H9 (cell line): ENCODE measurements at regions not wholly inside any gene's neighbourhood (a gene's known extent, or its start where the extent isn't known, plus 50 kb on each side); places are given as distances from the start of the nearest gene placed in this dataset.

Experiments
- DNase-seq: peaks from one replicate; pipeline ENCODE4 v3.0.0-alpha.2; 2017
- H2AFZ ChIP-seq: one replicate; pipeline ENCODE4 v1.6.1; 2013; ENCODE audit warnings: mild to moderate bottlenecking, low read length, control low read depth, moderate library complexity
- H2AK5ac ChIP-seq: 2 replicates; pipeline ENCODE4 v1.6.1; 2013; ENCODE audit warnings: low read length, control low read depth, mixed read lengths; ENCODE audit not compliant: insufficient read length
- H2BK120ac ChIP-seq: one replicate; pipeline ENCODE4 v1.6.1; 2013; ENCODE audit warnings: low read depth, mild to moderate bottlenecking, low read length, control low read depth, inconsistent platforms; ENCODE audit not compliant: poor library complexity, severe bottlenecking
- H2BK12ac ChIP-seq: 2 replicates; pipeline ENCODE4 v1.6.1; 2013; ENCODE audit warnings: low read length, control low read depth, mixed read lengths, low read depth; ENCODE audit not compliant: insufficient read length
- H2BK15ac ChIP-seq: 2 replicates; pipeline ENCODE4 v1.6.1; 2013; ENCODE audit warnings: low read depth, low read length, control low read depth
- H2BK20ac ChIP-seq: one replicate; pipeline ENCODE4 v1.6.1; 2013; ENCODE audit warnings: low read depth, mild to moderate bottlenecking, low read length, control low read depth, inconsistent platforms; ENCODE audit not compliant: poor library complexity, severe bottlenecking
- H2BK5ac ChIP-seq: 2 replicates; pipeline ENCODE4 v1.6.1; 2013; ENCODE audit warnings: low read length, control low read depth, mixed read lengths; ENCODE audit not compliant: insufficient read length
- H3K14ac ChIP-seq: 2 replicates; pipeline ENCODE4 v1.6.1; 2013; ENCODE audit warnings: low read length, control low read depth; ENCODE audit not compliant: insufficient read depth
- H3K18ac ChIP-seq: 2 replicates; pipeline ENCODE4 v1.6.1; 2013; ENCODE audit warnings: low read depth, mild to moderate bottlenecking, mixed read lengths, low read length, control low read depth; ENCODE audit not compliant: insufficient read length
- H3K23ac ChIP-seq: 2 replicates; pipeline ENCODE4 v1.6.1; 2013; ENCODE audit warnings: low read length, control low read depth, mixed read lengths, low read depth; ENCODE audit not compliant: insufficient read length
- H3K23me2 ChIP-seq: 2 replicates; pipeline ENCODE4 v1.6.1; 2013; ENCODE audit warnings: low read depth, mild to moderate bottlenecking, mixed read lengths, low read length, control low read depth; ENCODE audit not compliant: insufficient read length, poor library complexity, severe bottlenecking
- H3K27ac ChIP-seq: 2 replicates; pipeline ENCODE4 v1.5.1; 2013; ENCODE audit warnings: low read length, control low read depth, mixed read lengths, low read depth; ENCODE audit not compliant: insufficient read length
- H3K27me3 ChIP-seq: 2 replicates; pipeline ENCODE4 v1.6.1; 2013; ENCODE audit warnings: low read length, control low read depth, inconsistent platforms; ENCODE audit not compliant: insufficient read depth
- H3K4ac ChIP-seq: 2 replicates; pipeline ENCODE4 v1.6.1; 2013; ENCODE audit warnings: low read depth, mild to moderate bottlenecking, control low read depth, inconsistent platforms, low read length, moderate library complexity
- H3K4me1 ChIP-seq: 2 replicates; pipeline ENCODE4 v1.6.1; 2013; ENCODE audit warnings: low read length, control low read depth, inconsistent platforms; ENCODE audit not compliant: insufficient read depth
- H3K4me2 ChIP-seq: 2 replicates; pipeline ENCODE4 v1.6.1; 2013; ENCODE audit warnings: low read length, control low read depth, mixed read lengths; ENCODE audit not compliant: insufficient read length, insufficient read depth
- H3K56ac ChIP-seq: 2 replicates; pipeline ENCODE4 v1.6.1; 2013; ENCODE audit warnings: low read depth, mild to moderate bottlenecking, mixed read lengths, low read length, control low read depth; ENCODE audit not compliant: insufficient read length
- H3K79me1 ChIP-seq: 2 replicates; pipeline ENCODE4 v1.6.1; 2013; ENCODE audit warnings: low read depth, mild to moderate bottlenecking, moderate library complexity, low read length, control low read depth, inconsistent platforms; ENCODE audit not compliant: insufficient read depth, poor library complexity, severe bottlenecking
- H3K79me2 ChIP-seq: 2 replicates; pipeline ENCODE4 v1.6.1; 2013; ENCODE audit warnings: low read length, control low read depth, inconsistent platforms; ENCODE audit not compliant: insufficient read depth
- H3K9ac ChIP-seq: 2 replicates; pipeline ENCODE4 v1.6.1; 2013; ENCODE audit warnings: low read length, control low read depth, mixed read lengths; ENCODE audit not compliant: insufficient read length; ENCODE audit errors: extremely low read depth
- H3K9me3 ChIP-seq: one replicate; pipeline ENCODE4 v1.6.1; 2013; ENCODE audit warnings: low read depth, low read length, inconsistent platforms; ENCODE audit not compliant: control insufficient read depth
- H3T11ph ChIP-seq: one replicate; pipeline ENCODE4 v1.6.1; 2013; ENCODE audit warnings: mild to moderate bottlenecking, low read length, control low read depth, inconsistent platforms
- H4K20me1 ChIP-seq: one replicate; pipeline ENCODE4 v1.6.1; 2013; ENCODE audit not compliant: control insufficient read depth, insufficient read length, insufficient read depth
- H4K5ac ChIP-seq: 2 replicates; pipeline ENCODE4 v1.6.1; 2013; ENCODE audit warnings: low read depth, mild to moderate bottlenecking, mixed read lengths, low read length, control low read depth; ENCODE audit not compliant: insufficient read length
- H4K8ac ChIP-seq: replicated peaks from 2 replicates; pipeline ENCODE4 v1.6.1; 2013; ENCODE audit warnings: low read length, control low read depth, mixed read lengths, low read depth; ENCODE audit not compliant: insufficient read length
- H4K91ac ChIP-seq: 2 replicates; pipeline ENCODE4 v1.6.1; 2013; ENCODE audit warnings: low read depth, mild to moderate bottlenecking, moderate library complexity, mixed read lengths, low read length, control low read depth; ENCODE audit not compliant: insufficient read length
- H3K27ac Mint-ChIP-seq, 3 experiments: 2 replicates in 2 of 3; 3 replicates in 1 of 3; pipeline ENCODE4 v1.8.0; 2020 to 2021; ENCODE audit warnings: mixed read lengths in 3 of 3, mild to moderate bottlenecking in 1 of 3, moderate library complexity in 1 of 3
- H3K27me3 Mint-ChIP-seq: 2 replicates; pipeline ENCODE4 v1.8.0; 2021; ENCODE audit warnings: low read depth, mild to moderate bottlenecking, moderate library complexity, mixed read lengths
- H3K36me3 Mint-ChIP-seq, 3 experiments: 2 replicates in 2 of 3; 3 replicates in 1 of 3; pipeline ENCODE4 v1.8.0; 2020 to 2021; ENCODE audit warnings: low read depth in 3 of 3, mixed read lengths in 3 of 3; ENCODE audit not compliant: insufficient read depth in 1 of 3
- H3K4me1 Mint-ChIP-seq, 2 experiments: 2 replicates each; pipeline ENCODE4 v1.8.0; 2020; ENCODE audit warnings: mixed read lengths in 2 of 2
- H3K4me3 Mint-ChIP-seq, 2 experiments: 2 replicates in 1 of 2; 3 replicates in 1 of 2; pipeline ENCODE4 v1.8.0; 2020 to 2021; ENCODE audit warnings: mild to moderate bottlenecking in 2 of 2, mixed read lengths in 2 of 2, moderate library complexity in 1 of 2
- H3K9me3 Mint-ChIP-seq, 2 experiments: 2 replicates in 1 of 2; 3 replicates in 1 of 2; pipeline ENCODE4 v1.8.0; 2020; ENCODE audit warnings: mild to moderate bottlenecking in 2 of 2, mixed read lengths in 2 of 2, moderate library complexity in 1 of 2
- WGBS: extraction: QIAGEN DNeasy Blood & Tissue Kit; methylation state at CpG from one replicate; pipeline ENCODE4 v1.1.7; 2013; ENCODE audit warnings: missing lambda C conversion rate, low lambda C conversion rate, mixed read lengths; ENCODE audit not compliant: insufficient read length; ENCODE audit errors: extremely low coverage; 5-methylcytosine and 5-hydroxymethylcytosine counted together
- TF ChIP-seq, protein P1 (sequence below): fragments of 200-600 bp; sonication (generic); conservative IDR thresholded peaks from 3 replicates; pipeline ENCODE4 v1.8.0; 2021; ENCODE audit warnings: antibody characterized with exemption, mild to moderate bottlenecking

DNA sequence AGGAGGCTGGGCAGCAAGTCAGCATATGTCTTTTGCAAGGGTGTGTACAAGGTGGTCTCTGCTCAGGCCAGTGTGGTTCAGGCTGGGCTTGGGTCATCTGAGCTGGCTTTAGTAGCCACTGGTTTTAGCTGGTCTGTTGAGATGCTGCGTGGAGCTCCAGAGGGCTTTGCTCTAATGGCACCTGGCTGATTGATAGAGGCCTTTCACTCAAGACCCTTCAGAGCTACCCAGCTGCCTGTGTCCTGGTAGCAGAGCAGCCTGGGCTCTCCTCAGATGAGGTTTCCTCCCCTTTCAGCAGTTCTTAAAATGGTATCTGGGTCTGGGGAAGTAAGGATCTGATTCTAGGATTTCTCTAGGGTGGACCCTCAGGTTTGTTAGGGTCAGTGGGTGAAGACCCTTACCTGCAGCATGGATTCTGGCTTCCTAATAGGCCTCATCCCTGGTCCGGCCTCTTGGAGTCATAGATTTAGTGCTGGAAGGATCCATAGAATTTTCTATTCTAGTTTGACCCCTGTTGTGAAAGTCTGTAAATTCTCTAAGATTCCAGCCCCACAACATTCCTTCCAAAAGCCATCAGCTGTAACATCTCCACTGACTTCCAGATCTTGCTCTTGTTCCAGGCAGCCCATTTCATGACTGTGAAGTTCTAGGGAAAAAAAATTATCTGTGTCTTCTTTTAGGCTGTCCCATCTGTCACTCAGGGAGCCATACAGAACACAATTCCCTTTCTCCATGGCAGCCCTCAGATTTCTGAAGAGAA is 190.2 kb upstream of the ZBED5 start:
- H3K23ac ChIP-seq, result no peak overlapping the region
- H2BK20ac ChIP-seq, result no peak overlapping the region
- H2BK12ac ChIP-seq, result no peak overlapping the region
- no peak for DNase-seq
- Mint-ChIP-seq H3K27ac (no peak overlapping the region), H3K27me3 (no peaks in the 10 kb centered on the region; the same call in 1 of the 2 replicates), H3K36me3 (no peaks in the 10 kb centered on the region), H3K4me3 (no peak overlapping the region), H3K9me3 (peaks cover 0 to 9% of the 10 kb centered on the region in 2 experiments; a peak in 3 of 5 replicates), H3K4me1 (no peaks in the 10 kb centered on the region)
- no peak overlapping the region for H3K14ac ChIP-seq
- H3K23me2 ChIP-seq, result no peaks in the 10 kb centered on the region
- no peaks in the 10 kb centered on the region for H3K79me1 ChIP-seq
- H3K9ac ChIP-seq, result no peak overlapping the region
- H3K4me1 ChIP-seq, result no peaks in the 10 kb centered on the region
- no CpG with 5 or more reads among the region's 2 CpGs for WGBS
- H2BK15ac ChIP-seq, result no peak overlapping the region
- TF ChIP-seq, protein P1, sequence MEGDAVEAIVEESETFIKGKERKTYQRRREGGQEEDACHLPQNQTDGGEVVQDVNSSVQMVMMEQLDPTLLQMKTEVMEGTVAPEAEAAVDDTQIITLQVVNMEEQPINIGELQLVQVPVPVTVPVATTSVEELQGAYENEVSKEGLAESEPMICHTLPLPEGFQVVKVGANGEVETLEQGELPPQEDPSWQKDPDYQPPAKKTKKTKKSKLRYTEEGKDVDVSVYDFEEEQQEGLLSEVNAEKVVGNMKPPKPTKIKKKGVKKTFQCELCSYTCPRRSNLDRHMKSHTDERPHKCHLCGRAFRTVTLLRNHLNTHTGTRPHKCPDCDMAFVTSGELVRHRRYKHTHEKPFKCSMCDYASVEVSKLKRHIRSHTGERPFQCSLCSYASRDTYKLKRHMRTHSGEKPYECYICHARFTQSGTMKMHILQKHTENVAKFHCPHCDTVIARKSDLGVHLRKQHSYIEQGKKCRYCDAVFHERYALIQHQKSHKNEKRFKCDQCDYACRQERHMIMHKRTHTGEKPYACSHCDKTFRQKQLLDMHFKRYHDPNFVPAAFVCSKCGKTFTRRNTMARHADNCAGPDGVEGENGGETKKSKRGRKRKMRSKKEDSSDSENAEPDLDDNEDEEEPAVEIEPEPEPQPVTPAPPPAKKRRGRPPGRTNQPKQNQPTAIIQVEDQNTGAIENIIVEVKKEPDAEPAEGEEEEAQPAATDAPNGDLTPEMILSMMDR, result no peak
- no peaks in the 10 kb centered on the region for H3K9me3 ChIP-seq
- H3K18ac ChIP-seq, result no peak overlapping the region
- H2BK5ac ChIP-seq, result no peak overlapping the region
- H2AFZ ChIP-seq, result no peak overlapping the region
- no peak overlapping the region for H4K8ac ChIP-seq
- H3K27ac ChIP-seq, result no peak overlapping the region
- no peak overlapping the region for H2BK120ac ChIP-seq
- H4K20me1 ChIP-seq, result no peaks in the 10 kb centered on the region
- no peak overlapping the region for H3T11ph ChIP-seq
- H2AK5ac ChIP-seq, result no peak overlapping the region
- H4K91ac ChIP-seq, result no peak overlapping the region
- no peak overlapping the region for H3K4ac ChIP-seq
- H4K5ac ChIP-seq, result no peak overlapping the region
- no peak overlapping the region for H3K4me2 ChIP-seq
- no peaks in the 10 kb centered on the region for H3K27me3 ChIP-seq
- no peak overlapping the region for H3K56ac ChIP-seq
- no peaks in the 10 kb centered on the region for H3K79me2 ChIP-seq
